HG02588 (cell line): ENCODE measurements at regions not wholly inside any gene's neighbourhood (a gene's known extent, or its start where the extent isn't known, plus 50 kb on each side); places are given as distances from the start of the nearest gene placed in this dataset.

Source experiments
- ATAC-seq: cut with Tn5 transposase; IDR thresholded peaks from one replicate; pipeline ENCODE4 v1.9.1; 2021; ENCODE audit warnings: mild to moderate bottlenecking, moderate library complexity; ENCODE audit not compliant: unreplicated experiment

DNA sequence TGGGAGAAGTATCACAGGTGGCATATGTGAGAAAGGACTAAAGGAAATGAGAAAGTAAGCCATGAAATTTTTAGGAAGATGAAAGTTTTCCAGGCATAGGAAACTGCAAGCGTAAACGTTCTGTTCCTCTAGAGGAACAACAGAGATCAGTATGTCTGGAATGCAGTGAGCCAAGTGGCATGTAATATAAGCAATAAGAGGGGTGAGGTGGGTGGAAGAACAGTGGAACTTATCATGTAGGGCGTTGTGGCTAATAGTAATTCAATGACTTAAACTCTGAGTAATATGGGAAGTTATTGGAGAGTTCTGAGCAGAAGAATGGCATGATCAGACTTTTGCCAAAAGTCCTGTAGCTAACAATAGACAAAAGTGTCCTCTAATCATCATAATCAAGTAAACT, 902.9 kb downstream of the EPHA3 start:
- no peak for ATAC-seq

DNA sequence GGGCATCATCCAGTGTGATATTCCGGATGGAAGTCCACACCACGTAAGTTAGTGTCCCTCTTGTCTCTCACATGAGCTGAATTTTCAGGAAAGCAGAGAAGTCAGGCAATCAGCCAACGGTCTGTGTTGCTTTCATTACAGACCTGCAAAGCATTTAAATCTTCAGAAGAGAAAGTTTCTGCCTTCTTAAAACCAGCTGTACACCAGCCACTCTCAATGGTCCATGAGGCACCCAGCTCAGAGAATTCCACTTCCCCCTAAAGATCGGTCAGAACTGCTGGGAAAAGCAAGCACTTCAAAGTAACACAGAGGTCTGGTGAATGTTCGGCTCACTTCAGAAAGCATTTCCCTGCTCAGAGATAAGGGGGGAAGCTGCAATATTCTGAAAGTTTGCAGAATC, 903.7 kb downstream of the EPHA3 start:
- no peak for ATAC-seq

DNA sequence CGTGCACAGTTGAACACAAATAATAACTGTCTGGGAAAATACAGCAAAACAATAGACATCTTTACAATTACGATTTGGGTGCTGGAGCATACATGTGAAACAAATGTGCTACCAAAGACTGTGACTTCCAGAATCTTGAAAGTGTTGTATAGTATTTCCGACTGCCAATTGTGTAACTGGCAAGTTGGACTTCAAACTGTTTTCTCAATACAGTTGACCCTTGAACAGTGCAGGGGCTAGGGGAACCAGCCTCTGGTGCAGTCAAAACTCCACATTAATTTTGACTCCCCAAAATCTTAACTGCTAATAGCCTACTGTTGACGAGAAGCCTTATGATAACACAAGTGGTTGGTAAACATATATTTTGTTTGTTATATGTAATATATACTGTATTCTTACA, 904.2 kb downstream of the EPHA3 start:
- no peak for ATAC-seq

DNA sequence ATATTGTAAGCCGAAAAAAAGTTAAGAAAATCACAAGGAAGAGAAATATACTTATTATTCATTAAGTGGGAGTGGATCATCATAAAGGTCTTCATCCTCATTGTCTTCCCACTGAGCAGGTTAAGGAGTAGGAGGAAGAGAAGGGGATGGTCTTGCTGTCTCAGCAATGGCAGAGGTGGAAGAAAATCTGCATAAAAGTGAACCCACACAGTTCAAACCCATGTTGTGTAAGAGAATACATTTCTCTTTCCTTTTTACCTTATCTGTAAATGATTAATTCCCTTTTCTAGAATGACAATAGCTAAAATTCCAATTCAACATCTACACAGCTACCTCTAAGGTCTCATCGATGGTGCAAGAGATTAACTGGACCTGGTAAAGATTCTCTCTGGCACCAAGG, 904.6 kb downstream of the EPHA3 start:
- ATAC-seq, result no peak

DNA sequence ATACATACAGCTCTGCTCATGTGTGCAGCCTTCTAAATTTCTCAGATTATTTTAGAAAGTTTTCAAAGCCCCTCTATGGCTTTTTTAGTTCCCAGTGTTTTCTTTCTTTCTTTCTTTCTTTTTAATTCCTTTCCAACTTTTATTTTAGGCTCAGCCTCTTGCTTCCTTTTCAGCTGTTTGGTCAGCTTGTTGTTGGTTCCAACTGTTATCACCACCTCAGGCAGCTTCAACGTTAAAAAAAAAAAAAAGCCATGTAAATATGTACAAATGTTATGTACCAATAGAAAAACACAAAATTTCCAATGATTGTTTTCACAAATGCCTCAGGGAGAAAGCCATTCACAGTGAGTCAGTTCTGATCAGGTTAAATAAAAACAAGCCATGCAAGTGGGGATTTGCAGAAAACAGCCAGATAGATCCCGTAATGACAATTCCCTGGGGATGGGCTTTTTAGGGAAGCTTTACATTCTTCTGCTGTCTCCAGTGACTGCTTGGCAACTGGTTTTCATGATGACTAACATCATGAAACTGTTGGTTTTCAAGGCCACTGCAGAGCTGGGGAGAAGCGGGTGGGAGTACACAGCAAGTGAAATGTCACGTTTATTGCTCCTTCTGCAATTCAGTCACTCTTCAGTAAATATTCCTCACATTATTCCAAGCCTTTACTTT, 908.4 kb downstream of the EPHA3 start:
- ATAC-seq, result no peak

GRCh38 chr3:90016555-90016954, 909.1 kb downstream of the EPHA3 start:
- no peak for ATAC-seq

DNA sequence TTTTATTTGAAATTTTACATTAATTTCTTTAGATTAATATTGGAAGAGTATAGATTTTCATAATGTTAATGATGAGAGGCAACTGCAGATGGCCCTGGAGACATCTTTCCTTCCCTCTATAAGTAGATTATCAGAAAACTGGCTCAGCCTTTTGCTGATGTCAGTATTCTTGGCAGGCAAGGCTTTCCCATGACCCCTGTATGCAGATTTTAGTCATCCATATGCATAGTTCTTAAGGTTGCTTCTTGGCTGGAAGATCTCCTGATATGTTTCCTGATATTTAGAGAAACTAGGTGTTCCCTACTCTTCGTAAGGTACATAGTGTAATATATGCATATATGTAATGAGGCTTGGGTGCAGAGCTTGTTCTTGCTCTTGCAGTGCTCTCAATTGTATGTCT, 911.4 kb downstream of the EPHA3 start:
- ATAC-seq, result no peak

- ATAC-seq, result no peak
Observed at GRCh38 chr3:90025019-90025418, 917.6 kb downstream of the EPHA3 start.

DNA sequence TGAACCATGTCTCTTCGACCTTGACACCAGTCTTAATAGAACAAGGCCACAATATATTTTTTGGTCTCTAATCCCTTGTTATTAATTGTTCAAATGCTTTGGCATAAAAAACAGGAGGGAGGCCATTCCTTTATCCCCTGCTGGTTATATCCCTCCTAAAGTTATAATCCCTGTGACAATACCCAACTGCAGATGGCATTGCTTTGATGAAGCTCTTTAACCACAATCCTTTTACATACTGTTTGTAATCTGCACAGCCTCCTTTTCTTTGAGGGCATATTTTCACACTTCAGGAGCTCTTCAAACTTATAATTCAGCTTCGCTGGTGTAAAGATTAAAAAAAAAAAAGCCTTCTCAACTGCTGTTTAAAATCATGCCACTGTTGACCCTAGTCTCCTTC, 919.0 kb downstream of the EPHA3 start:
- no peak for ATAC-seq

DNA sequence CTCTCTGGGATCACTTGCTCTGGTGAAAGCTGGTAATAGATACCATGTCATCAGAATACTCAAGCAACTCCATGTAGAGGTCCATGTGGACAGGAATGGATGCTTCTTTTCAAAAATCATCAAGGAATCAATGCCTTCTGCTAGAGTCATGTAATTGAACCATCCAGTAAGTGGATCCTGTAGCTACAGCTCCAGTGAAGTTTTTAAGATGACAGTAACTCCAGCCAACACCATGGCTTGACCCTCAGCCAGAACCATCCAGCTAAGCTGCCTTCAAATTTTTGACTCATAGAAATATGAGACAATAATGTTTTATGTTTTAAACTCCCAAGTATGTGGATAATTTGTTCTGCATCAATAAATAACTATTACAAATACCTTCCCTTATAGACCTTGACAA, 923.7 kb downstream of the EPHA3 start:
- ATAC-seq, result no peak

DNA sequence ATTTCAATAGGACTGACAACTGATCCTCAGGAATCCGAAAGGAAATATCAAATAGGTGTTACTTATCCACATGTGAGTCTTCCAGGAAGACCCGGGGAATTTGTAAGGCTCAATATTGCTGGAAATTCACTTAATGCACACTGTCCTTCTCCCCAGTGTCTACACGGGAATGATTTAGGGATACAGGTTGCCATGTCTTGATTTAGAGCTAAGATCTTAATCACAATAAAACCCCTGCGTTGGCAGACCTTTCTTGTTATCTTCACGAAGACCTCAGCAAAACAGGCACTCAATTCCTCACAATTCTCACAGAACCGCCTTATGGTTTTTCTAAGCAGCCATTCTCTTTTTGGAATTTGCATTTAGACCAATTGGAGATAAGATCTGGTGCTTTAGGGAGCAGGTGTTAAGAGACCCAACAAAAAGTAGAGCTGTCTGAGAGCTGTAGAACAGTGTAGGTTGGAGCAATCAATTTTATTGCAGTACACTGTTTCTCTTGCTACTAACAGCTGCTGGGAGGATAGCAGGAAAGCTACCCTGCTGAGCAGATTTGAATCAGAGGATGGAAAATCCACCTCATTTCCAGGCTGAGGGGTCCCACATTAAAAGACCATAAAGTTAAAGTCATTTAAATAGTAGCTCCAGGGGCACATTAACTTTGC, 925.7 kb downstream of the EPHA3 start:
- no peak for ATAC-seq

GRCh38 chr3:90034038-90034437, 926.6 kb downstream of the EPHA3 start:
- ATAC-seq, result no peak

- ATAC-seq, result no peak
Observed at GRCh38 chr3:90035643-90036042, 928.2 kb downstream of the EPHA3 start.

- no peak for ATAC-seq
Observed at GRCh38 chr3:90036939-90037469, 929.6 kb downstream of the EPHA3 start.

GRCh38 chr3:90039994-90040393, 932.6 kb downstream of the EPHA3 start:
- ATAC-seq, result no peak

DNA sequence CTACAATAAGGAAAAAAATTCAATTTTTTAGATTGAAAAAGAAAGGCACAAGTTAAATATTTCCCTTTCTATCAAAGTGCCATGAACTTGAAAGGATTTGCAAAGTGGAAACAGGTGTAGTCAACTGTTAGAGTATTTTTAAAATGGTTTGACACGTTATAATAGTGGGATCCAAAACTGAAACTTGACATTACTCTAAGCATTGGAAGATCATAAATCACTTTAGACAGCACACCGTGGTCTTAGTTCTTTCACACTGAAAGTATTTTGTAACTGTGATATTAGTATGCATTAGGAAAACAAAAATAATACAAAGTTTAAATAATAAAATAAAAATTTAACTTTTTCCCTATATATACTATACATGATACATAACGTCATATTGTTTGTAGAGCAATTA, 933.1 kb downstream of the EPHA3 start:
- no peak for ATAC-seq

- no peak for ATAC-seq
Observed at GRCh38 chr3:90041995-90042394, 934.6 kb downstream of the EPHA3 start.

- no peak for ATAC-seq
Observed at GRCh38 chr3:90043287-90043686, 935.9 kb downstream of the EPHA3 start.

- ATAC-seq, result no peak
Observed at GRCh38 chr3:90044084-90044816, 936.8 kb downstream of the EPHA3 start.

DNA sequence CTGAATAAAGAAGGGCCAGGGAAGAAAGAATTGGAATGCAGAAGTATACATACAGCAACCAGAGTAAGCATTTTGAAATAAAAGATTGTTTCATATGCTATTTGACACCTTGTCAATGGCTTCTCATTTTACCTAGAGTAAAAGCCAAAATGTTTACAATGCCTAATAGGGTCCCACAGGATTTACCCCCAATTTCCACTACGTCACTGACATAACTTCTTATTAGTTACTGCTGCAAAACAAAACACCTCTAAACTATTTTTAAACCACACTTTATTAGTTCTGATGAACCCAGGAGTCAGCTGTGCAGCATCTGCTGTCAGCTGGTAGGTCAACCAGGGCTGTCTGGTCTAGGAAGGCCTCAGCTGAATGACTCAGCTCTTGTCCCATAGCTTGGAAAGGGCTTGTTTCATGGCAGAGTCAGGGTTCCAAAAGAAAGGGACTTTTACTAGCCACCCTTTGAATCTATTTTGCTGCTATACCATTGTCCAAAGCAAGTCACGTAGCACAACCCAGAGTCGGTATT, 945.1 kb downstream of the EPHA3 start:
- no peak for ATAC-seq

DNA sequence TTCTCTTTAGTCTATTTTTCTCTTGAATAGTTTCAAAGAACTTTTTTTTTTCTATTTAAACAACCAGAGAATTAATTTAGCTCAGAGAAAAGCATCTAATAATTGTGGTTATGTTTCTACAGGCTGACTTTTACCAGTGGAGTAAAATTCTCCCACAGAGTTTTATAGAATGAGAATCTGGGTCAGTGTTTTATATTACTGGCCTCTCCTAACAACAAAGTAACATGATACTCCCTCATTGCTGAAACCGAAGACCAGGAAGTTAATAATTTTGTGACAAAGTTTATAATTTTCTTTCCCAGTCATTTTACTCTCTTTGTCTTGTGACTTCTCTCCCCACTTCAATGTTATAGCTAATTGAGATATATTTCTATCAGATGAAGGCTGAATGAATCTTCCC, 946.9 kb downstream of the EPHA3 start:
- no peak for ATAC-seq

- no peak for ATAC-seq
Observed at GRCh38 chr3:90055666-90056065, 948.2 kb downstream of the EPHA3 start.
